ENCODE measurements at regions not wholly inside any gene's neighbourhood (a gene's known extent, or its start where the extent isn't known, plus 50 kb on each side); places are given as distances from the start of the nearest gene placed in this dataset.

DNA sequence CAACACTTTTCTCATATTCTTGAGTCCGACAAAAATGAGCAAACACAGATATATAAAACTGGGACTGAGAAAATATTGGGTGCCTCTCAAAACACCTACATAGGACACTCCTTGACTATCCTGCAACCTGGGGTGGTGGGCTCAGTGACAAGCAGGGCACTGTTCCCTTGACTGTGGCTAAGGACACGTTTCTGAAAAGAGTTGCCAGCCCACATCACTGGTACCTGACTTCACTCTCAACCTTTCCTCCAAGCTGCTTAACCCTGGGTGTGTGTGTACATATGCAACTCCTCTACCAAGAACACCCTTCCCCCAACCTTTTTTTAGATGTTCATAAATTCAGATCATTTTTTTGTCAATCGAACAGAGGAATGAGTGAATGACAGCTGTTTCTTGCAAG, 148.7 kb downstream of the ACTL7B start:
- TF ChIP-seq POLR2A (IDR thresholded peaks at IDR 0.05; ENCODE audit: low read length) (no peak), GATA1 (IDR thresholded peaks at IDR 0.05; ENCODE audit: low read depth, low read length) (no peak)

All from erythroblast (primary cell).